Ascending aorta (tissue), 2 donors: ENCODE measurements at regions not wholly inside any gene's neighbourhood (a gene's known extent, or its start where the extent isn't known, plus 50 kb on each side); places are given as distances from the start of the nearest gene placed in this dataset.

ENCODE experiments used
- DNase-seq, 2 donors: peaks; one replicate each; pipeline ENCODE4 v3.0.0-alpha.2; 2019; ENCODE audit warnings: low spot score in 2 of 2
- H3K27ac ChIP-seq, 2 donors: fragments of 200-600 bp; sonication (generic); one replicate each; pipeline ENCODE4 v1.5.1; 2016 to 2017; ENCODE audit warnings: mild to moderate bottlenecking in 1 of 2
- H3K27me3 ChIP-seq: fragments of 200-600 bp; sonication (generic); one replicate; pipeline ENCODE4 v1.5.1; 2017
- H3K36me3 ChIP-seq, 2 donors: fragments of 200-600 bp; sonication (generic); one replicate each; pipeline ENCODE4 v1.5.1; 2016
- H3K4me1 ChIP-seq, 2 donors: fragments of 200-600 bp; sonication (generic); one replicate each; pipeline ENCODE4 v1.5.1; 2016 to 2017; ENCODE audit warnings: mild to moderate bottlenecking in 1 of 2
- H3K4me3 ChIP-seq, 2 donors: fragments of 200-600 bp; sonication (generic); one replicate each; pipeline ENCODE4 v1.5.1; 2016 to 2017; ENCODE audit warnings: mild to moderate bottlenecking in 1 of 2
- H3K9me3 ChIP-seq, 2 donors: fragments of 200-600 bp; sonication (generic); one replicate each; pipeline ENCODE4 v1.5.1; 2016
- intact Hi-C: fragments of 100-400 bp; cut with DNase I; formaldehyde crosslinking; loops from one replicate; pipeline ENCODE4 v1.15.1; 2023
- TF ChIP-seq, protein P1 (sequence below), 3 experiments: fragments of 200-600 bp in 2 of 3; fragments of 450-650 bp in 1 of 3; sonication (generic) in 2 of 3; IDR thresholded peaks; one replicate each; pipeline ENCODE4 v1.5.1; 2016 to 2019; ENCODE audit warnings: antibody characterized with exemption in 3 of 3, mild to moderate bottlenecking in 1 of 3, moderate library complexity in 1 of 3

DNA sequence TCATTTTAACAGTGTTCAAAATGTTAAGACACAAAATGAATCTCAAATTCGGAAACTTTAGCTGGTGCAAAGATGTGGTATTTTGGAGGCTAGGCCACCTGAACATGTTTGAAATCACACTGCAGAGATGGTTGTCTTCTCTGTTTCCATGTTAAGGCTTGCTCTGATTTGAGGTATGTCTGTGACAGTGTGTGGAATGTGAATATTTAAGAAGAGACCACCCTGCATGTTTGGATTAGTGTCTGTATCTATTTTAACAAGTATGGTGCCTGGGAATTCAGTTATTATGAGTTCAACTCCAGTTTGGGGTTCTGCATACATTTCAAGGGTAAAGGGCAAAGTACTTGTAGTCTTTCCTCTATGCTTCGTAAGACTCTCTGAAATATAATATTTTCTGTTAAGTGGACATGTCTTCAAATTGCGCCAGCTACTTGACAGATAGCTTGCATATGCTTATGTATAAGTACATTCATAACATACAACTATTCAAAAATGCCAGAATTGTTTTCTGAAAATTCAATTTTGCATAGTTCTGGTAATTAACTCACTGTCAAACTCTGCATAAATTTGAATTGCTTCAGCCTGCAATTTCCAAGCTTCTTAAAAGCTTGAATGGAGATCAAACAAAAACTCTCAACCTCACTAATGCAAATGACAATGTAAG lies 424.0 kb downstream of the ADAMTS20 start:
- intact Hi-C loops, result no loop called here
- no peaks in the 10 kb centered on the region for H3K27me3 ChIP-seq
- no peaks in the 10 kb centered on the region for H3K4me1 ChIP-seq
- DNase-seq, result no peak
- no peaks in the 10 kb centered on the region for H3K9me3 ChIP-seq
- no peak overlapping the region for H3K27ac ChIP-seq
- no peak overlapping the region for H3K4me3 ChIP-seq
- H3K36me3 ChIP-seq, result no peaks in the 10 kb centered on the region
- TF ChIP-seq, protein P1, sequence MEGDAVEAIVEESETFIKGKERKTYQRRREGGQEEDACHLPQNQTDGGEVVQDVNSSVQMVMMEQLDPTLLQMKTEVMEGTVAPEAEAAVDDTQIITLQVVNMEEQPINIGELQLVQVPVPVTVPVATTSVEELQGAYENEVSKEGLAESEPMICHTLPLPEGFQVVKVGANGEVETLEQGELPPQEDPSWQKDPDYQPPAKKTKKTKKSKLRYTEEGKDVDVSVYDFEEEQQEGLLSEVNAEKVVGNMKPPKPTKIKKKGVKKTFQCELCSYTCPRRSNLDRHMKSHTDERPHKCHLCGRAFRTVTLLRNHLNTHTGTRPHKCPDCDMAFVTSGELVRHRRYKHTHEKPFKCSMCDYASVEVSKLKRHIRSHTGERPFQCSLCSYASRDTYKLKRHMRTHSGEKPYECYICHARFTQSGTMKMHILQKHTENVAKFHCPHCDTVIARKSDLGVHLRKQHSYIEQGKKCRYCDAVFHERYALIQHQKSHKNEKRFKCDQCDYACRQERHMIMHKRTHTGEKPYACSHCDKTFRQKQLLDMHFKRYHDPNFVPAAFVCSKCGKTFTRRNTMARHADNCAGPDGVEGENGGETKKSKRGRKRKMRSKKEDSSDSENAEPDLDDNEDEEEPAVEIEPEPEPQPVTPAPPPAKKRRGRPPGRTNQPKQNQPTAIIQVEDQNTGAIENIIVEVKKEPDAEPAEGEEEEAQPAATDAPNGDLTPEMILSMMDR (IDR thresholded peaks at IDR 0.05), result no peak

DNA sequence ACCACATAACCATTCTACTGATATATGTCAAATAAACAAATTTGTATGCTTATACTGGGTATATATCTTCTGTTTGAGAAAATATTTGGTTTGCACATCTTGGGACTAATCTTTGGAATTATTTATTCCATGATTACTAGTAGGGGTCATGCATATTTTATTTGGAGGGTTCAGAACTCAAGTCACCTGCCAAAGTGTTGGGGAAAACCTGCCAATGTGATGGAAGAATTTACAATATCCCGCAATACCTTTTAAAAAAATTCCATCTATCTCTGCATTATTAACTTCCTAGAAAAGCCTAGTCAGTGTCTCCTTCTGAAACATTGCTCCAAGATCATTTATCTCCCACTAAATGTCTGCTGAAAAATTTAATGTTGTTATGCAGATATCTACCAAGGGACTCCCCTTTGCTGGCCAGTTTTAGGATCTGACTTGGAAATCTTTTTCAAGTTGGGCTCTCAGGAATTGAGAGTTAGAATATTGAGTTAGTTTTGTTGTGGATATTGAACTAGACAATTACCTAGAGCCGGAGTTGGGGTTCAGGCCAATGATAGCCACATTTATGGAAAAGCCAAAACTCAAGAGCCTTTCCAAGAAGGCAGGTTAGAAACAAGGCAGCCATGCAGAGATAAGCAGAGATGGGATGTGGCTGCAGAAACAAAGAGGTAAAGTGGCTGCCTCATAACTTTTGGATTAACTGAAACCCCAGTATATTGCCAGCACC lies 425.2 kb downstream of the ADAMTS20 start:
- no peak overlapping the region for H3K4me3 ChIP-seq
- no peak for DNase-seq
- H3K4me1 ChIP-seq, result no peaks in the 10 kb centered on the region
- intact Hi-C loops, result no loop called here
- TF ChIP-seq, protein P1 (IDR thresholded peaks at IDR 0.05), result no peak
- no peaks in the 10 kb centered on the region for H3K27me3 ChIP-seq
- H3K27ac ChIP-seq, result no peak overlapping the region
- H3K36me3 ChIP-seq, result no peaks in the 10 kb centered on the region
- no peaks in the 10 kb centered on the region for H3K9me3 ChIP-seq

DNA sequence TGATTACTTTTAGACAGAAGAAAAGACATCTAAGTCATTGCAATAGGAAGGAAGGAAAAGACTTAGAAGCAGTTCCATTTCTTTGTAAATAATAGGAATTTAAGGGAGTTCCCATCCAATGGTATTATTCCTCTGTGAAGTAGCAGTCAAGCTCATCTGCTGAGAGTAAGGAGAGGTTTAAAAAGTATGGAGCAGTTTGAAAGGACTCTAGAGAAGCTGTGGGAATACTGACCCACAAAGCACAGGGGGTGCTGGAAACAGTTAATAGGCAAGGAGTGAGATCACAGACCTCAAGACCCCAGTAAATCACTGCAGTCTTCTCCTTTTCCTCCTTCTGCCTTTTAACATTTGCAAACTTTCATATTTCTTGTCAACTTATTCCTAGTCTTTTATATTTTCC lies 428.5 kb downstream of the ADAMTS20 start:
- H3K27ac ChIP-seq, result no peak overlapping the region

DNA sequence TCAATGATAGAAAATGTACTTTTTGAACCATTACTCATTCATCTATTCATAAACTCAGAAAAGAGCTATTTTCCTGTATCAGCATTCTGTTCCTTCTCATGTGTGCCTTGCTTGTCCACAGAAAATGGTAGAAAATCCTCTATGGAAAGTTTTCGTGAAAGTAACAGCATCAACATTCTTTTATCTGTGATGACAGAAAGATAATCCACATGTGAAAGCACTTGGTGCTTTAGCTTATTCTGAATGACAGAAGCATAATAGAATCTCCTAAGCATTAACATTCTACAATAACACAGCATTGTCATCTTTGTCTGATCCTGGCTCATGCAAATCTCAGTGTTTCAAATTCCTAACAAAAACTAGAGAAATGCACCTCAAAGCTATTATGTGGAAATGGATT lies 431.9 kb downstream of the ADAMTS20 start:
- intact Hi-C loops, result no loop called here

More for the DNA sequence above, 428.5 kb downstream of the ADAMTS20 start:
- no peaks in the 10 kb centered on the region for H3K4me1 ChIP-seq
- no peaks in the 10 kb centered on the region for H3K36me3 ChIP-seq
- no peaks in the 10 kb centered on the region for H3K9me3 ChIP-seq
- H3K4me3 ChIP-seq, result no peak overlapping the region
- intact Hi-C loops, result no loop called here
- TF ChIP-seq, protein P1 (IDR thresholded peaks at IDR 0.05), result no peak
- DNase-seq, result no peak
- no peaks in the 10 kb centered on the region for H3K27me3 ChIP-seq

DNA sequence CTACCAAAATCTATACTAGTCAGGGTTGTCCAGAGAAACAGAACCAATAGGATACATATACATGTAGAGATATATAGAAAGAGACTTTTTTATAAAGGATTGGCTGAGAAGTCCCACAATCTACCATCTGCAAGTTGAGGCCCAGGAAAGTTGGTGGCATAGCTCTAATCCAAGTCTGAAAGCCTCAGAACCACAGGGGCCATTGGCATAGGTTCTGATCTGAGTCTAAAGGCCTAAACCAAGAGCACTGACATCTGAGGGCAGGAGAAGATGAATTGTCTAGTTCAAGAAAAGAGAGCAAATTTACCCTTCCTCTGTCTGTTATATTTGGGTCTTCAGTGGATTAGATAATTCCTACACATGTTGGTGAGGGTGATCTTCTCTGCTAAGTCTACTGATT lies 433.1 kb downstream of the ADAMTS20 start:
- H3K27ac ChIP-seq, result no peak overlapping the region
- no peak overlapping the region for H3K4me3 ChIP-seq
- no peaks in the 10 kb centered on the region for H3K9me3 ChIP-seq
- intact Hi-C loops, result no loop called here
- no peaks in the 10 kb centered on the region for H3K27me3 ChIP-seq
- TF ChIP-seq, protein P1 (IDR thresholded peaks at IDR 0.05), result no peak
- no peaks in the 10 kb centered on the region for H3K4me1 ChIP-seq
- H3K36me3 ChIP-seq, result no peaks in the 10 kb centered on the region
- no peak for DNase-seq

More for the DNA sequence above, 431.9 kb downstream of the ADAMTS20 start:
- TF ChIP-seq, protein P1 (IDR thresholded peaks at IDR 0.05), result no peak
- Histone ChIP-seq H3K4me3 (no peak overlapping the region), H3K9me3 (no peaks in the 10 kb centered on the region), H3K27ac (no peak overlapping the region), H3K4me1 (no peaks in the 10 kb centered on the region), H3K36me3 (no peaks in the 10 kb centered on the region), H3K27me3 (no peaks in the 10 kb centered on the region)
- DNase-seq, result no peak
